Upper lobe of left lung (tissue), 6 donors: ENCODE measurements at regions not wholly inside any gene's neighbourhood (a gene's known extent, or its start where the extent isn't known, plus 50 kb on each side); places are given as distances from the start of the nearest gene placed in this dataset.

Source experiments
- ATAC-seq, 2 donors: fragments of 200-7000 bp; cut with Tn5 transposase; one replicate each; pipeline ENCODE4 v1.9.1; 2022; ENCODE audit warnings: mild to moderate bottlenecking in 2 of 2, moderate library complexity in 2 of 2; ENCODE audit not compliant: low FRiP score in 2 of 2
- DNase-seq, 2 donors: peaks; one replicate each; pipeline ENCODE4 v3.0.0-alpha.2; 2019 to 2020
- H3K27ac ChIP-seq, 4 donors: fragments of 200-600 bp; sonication (generic); one replicate each; pipeline ENCODE4 v1.5.1; 2016 to 2019
- H3K27me3 ChIP-seq, 4 donors: fragments of 200-600 bp; sonication (generic); one replicate each; pipeline ENCODE4 v1.5.1; 2017 to 2019
- H3K36me3 ChIP-seq, 4 donors: fragments of 200-600 bp; sonication (generic); one replicate each; pipeline ENCODE4 v1.5.1; 2016 to 2019
- H3K4me1 ChIP-seq, 4 donors: fragments of 200-600 bp; sonication (generic); one replicate each; pipeline ENCODE4 v1.5.1; 2018 to 2019
- H3K4me3 ChIP-seq, 4 donors: fragments of 200-600 bp; sonication (generic); one replicate each; pipeline ENCODE4 v1.5.1; 2017 to 2019; ENCODE audit warnings: mild to moderate bottlenecking in 2 of 4, moderate library complexity in 1 of 4
- H3K9me3 ChIP-seq, 4 donors: fragments of 200-600 bp; sonication (generic); one replicate each; pipeline ENCODE4 v1.5.1; 2018 to 2019
- EP300 ChIP-seq, 4 donors: sonication (generic); formaldehyde crosslinking; IDR thresholded peaks; one replicate each; pipeline ENCODE4 v1.5.1; 2017; ENCODE audit warnings: antibody characterized with exemption in 4 of 4, control low read depth in 2 of 4
- POLR2A ChIP-seq, 4 donors: fragments of 450-650 bp; IDR thresholded peaks; one replicate each; pipeline ENCODE4 v1.5.1; 2016 to 2017; ENCODE audit warnings: antibody characterized with exemption in 4 of 4, mild to moderate bottlenecking in 2 of 4
- POLR2AphosphoS5 ChIP-seq, 2 donors: sonication (generic); formaldehyde crosslinking; IDR thresholded peaks; one replicate each; pipeline ENCODE4 v1.5.1; 2017; ENCODE audit warnings: antibody characterized with exemption in 2 of 2
- WGBS, 2 donors: methylation state at CpG; one replicate each; pipeline ENCODE4 v1.1.5; 2017 to 2018; 5-methylcytosine and 5-hydroxymethylcytosine counted together
- TF ChIP-seq, protein P1 (sequence below), 6 experiments: fragments of 450-650 bp in 4 of 6; fragments of 200-600 bp in 2 of 6; sonication (generic) in 2 of 6; IDR thresholded peaks; one replicate each; pipeline ENCODE4 v1.5.1; 2016 to 2019; ENCODE audit warnings: antibody characterized with exemption in 6 of 6
- donor health status: DM: no; HTN: no; CAD: no; lungs with moderate emphysema.
- donor health status: DM: no; HTN: yes; CAD: no; lungs with severe emphysema.

- Histone ChIP-seq H3K4me1 (no peaks in the 10 kb centered on the region), H3K9me3 (no peaks in the 10 kb centered on the region), H3K27ac (no peak overlapping the region), H3K36me3 (no peaks in the 10 kb centered on the region), H3K27me3 (no peaks in the 10 kb centered on the region), H3K4me3 (no peak overlapping the region)
- TF ChIP-seq POLR2A (IDR thresholded peaks at IDR 0.05) (no peak), POLR2AphosphoS5 (IDR thresholded peaks at IDR 0.05) (no peak), EP300 (IDR thresholded peaks at IDR 0.05) (no peak)
- TF ChIP-seq, protein P1, sequence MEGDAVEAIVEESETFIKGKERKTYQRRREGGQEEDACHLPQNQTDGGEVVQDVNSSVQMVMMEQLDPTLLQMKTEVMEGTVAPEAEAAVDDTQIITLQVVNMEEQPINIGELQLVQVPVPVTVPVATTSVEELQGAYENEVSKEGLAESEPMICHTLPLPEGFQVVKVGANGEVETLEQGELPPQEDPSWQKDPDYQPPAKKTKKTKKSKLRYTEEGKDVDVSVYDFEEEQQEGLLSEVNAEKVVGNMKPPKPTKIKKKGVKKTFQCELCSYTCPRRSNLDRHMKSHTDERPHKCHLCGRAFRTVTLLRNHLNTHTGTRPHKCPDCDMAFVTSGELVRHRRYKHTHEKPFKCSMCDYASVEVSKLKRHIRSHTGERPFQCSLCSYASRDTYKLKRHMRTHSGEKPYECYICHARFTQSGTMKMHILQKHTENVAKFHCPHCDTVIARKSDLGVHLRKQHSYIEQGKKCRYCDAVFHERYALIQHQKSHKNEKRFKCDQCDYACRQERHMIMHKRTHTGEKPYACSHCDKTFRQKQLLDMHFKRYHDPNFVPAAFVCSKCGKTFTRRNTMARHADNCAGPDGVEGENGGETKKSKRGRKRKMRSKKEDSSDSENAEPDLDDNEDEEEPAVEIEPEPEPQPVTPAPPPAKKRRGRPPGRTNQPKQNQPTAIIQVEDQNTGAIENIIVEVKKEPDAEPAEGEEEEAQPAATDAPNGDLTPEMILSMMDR (IDR thresholded peaks at IDR 0.05), result no peak
- ATAC-seq (no peak), DNase-seq (no peak)
- 58 to 78% methylated on average over 4 of the region's 4 CpGs for WGBS, 2 donors
Observed at GRCh38 chr2:22326250-22326649, 1058.7 kb upstream of the KLHL29 start.

DNA sequence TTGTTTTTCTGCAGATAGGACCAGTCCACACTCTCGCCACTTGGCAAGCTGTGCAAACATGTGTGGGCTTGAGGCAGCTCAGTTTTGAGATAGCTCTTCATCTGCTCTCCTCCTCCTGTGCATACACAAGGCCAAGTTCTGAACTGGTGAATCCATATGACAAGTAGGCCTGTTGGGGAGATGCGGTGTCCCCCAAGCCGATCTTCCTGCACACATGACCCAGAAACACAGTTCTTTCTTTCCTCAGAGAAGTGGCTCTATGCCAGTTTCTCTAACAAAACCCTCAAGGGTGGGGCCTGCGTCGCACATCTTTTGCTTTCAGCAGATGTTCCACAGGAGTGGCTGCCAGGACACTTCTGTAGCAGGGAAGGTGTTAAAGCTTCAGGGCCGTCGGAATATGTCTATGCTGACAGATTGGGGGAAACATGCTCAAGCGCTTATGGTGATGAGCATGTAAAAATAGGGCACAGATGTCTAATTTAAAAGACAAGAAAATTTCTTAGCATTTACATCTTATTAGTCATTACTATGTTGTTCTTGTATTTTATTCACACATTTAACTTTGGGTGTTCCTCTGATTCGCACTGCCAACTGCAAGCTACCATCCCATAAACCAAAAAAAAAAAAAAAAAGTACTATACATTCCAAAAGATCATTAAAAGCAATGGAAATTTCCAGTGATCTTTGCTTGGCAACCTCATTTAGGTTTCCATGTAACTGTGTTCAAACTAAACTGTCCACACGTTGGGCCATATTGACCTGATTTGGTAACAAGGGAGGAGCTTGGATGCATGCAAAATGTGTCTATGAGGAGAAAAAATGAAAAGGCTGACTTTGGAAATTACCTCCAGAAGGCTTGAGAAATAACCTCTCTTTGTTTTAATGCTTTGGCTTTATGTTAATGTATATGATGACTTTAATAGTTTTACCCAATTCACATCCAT, 1055.5 kb upstream of the KLHL29 start:
- TF ChIP-seq POLR2AphosphoS5 (IDR thresholded peaks at IDR 0.05), result no peak
- Histone ChIP-seq H3K4me3 (no peak overlapping the region), H3K36me3 (no peaks in the 10 kb centered on the region), H3K27me3 (no peaks in the 10 kb centered on the region), H3K27ac (no peak overlapping the region), H3K9me3 (no peaks in the 10 kb centered on the region), H3K4me1 (no peaks in the 10 kb centered on the region)
- DNase-seq (no peak), ATAC-seq (no peak)
- WGBS, 2 donors, result 70 to 73% methylated on average over 10 of the region's 10 CpGs

- Histone ChIP-seq H3K27me3 (no peaks in the 10 kb centered on the region), H3K27ac (no peak overlapping the region), H3K9me3 (no peaks in the 10 kb centered on the region), H3K36me3 (no peaks in the 10 kb centered on the region), H3K4me3 (no peak overlapping the region), H3K4me1 (no peaks in the 10 kb centered on the region)
- TF ChIP-seq, protein P1 (IDR thresholded peaks at IDR 0.05), result no peak
- TF ChIP-seq EP300 (IDR thresholded peaks at IDR 0.05) (no peak), POLR2A (IDR thresholded peaks at IDR 0.05) (no peak), POLR2AphosphoS5 (IDR thresholded peaks at IDR 0.05) (no peak)
- DNase-seq, result no peak
- 85 to 89% methylated on average over 2 of the region's 2 CpGs for WGBS, 2 donors
- no peak for ATAC-seq
Observed at GRCh38 chr2:22336414-22336813, 1048.6 kb upstream of the KLHL29 start.

GRCh38 chr2:22340716-22341115, 1044.3 kb upstream of the KLHL29 start:
- ATAC-seq (no peak), DNase-seq (no peak)
- no peak overlapping the region for H3K4me3 ChIP-seq
- no peaks in the 10 kb centered on the region for H3K9me3 ChIP-seq
- 80 to 91% methylated on average over 2 of the region's 2 CpGs for WGBS, 2 donors
- no peaks in the 10 kb centered on the region for H3K36me3 ChIP-seq
- H3K4me1 ChIP-seq, result no peaks in the 10 kb centered on the region
- TF ChIP-seq POLR2A (IDR thresholded peaks at IDR 0.05) (no peak), POLR2AphosphoS5 (IDR thresholded peaks at IDR 0.05) (no peak), EP300 (IDR thresholded peaks at IDR 0.05) (no peak)
- TF ChIP-seq, protein P1 (IDR thresholded peaks at IDR 0.05), result no peak
- H3K27ac ChIP-seq, result no peak overlapping the region
- H3K27me3 ChIP-seq, result no peaks in the 10 kb centered on the region

DNA sequence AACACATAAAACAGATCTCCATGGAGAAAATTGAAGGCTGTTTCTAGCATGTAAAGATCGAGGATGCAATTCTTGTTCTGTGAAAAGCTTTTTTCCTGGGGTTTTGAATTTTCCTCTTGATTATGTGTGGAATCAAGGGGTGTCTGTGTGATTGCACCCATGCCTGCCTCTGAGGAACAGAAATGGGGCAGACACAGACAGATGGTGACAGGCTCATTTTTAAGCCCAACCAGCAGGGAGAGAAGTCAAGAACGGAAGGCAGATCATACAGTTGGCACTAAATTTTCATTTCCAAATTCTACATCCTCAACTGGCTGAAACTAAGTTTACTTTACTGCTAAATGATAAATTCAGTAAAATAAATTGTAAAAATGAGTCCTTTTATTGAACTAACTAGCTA, 1037.7 kb upstream of the KLHL29 start:
- WGBS, 2 donors, result 82% methylated on average over 2 of the region's 2 CpGs
- no peak for DNase-seq
- Histone ChIP-seq H3K4me1 (no peaks in the 10 kb centered on the region), H3K36me3 (no peaks in the 10 kb centered on the region), H3K9me3 (no peaks in the 10 kb centered on the region), H3K27ac (no peak overlapping the region), H3K4me3 (no peak overlapping the region), H3K27me3 (no peaks in the 10 kb centered on the region)
- ATAC-seq, result no peak
- TF ChIP-seq, protein P1 (IDR thresholded peaks at IDR 0.05), result no peak
- TF ChIP-seq POLR2A (IDR thresholded peaks at IDR 0.05) (no peak), EP300 (IDR thresholded peaks at IDR 0.05) (no peak), POLR2AphosphoS5 (IDR thresholded peaks at IDR 0.05) (no peak)
